ENCODE measurements at regions not wholly inside any gene's neighbourhood (a gene's known extent, or its start where the extent isn't known, plus 50 kb on each side); places are given as distances from the start of the nearest gene placed in this dataset.

DNA sequence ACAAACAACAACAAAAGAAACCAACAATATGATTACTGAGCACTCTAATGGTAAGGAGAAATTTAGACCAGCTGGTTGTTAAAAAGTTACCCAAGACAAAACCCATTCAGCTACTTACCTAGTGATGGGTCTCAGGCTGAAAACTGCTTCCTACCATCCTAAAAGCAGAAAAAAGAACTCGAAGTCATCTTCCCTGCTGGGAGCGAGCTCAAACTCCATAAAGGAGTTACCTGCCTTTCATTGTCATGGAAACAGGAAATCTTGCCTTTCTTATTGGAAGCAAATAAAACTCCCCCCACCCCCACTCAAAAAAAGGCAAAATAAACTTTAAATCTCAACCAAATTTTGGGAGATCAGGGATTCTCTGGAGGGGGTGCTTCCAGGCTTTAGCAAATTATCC lies 1478.3 kb downstream of the C4orf33 start:
- TF ChIP-seq, protein P1, sequence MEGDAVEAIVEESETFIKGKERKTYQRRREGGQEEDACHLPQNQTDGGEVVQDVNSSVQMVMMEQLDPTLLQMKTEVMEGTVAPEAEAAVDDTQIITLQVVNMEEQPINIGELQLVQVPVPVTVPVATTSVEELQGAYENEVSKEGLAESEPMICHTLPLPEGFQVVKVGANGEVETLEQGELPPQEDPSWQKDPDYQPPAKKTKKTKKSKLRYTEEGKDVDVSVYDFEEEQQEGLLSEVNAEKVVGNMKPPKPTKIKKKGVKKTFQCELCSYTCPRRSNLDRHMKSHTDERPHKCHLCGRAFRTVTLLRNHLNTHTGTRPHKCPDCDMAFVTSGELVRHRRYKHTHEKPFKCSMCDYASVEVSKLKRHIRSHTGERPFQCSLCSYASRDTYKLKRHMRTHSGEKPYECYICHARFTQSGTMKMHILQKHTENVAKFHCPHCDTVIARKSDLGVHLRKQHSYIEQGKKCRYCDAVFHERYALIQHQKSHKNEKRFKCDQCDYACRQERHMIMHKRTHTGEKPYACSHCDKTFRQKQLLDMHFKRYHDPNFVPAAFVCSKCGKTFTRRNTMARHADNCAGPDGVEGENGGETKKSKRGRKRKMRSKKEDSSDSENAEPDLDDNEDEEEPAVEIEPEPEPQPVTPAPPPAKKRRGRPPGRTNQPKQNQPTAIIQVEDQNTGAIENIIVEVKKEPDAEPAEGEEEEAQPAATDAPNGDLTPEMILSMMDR (IDR thresholded peaks at IDR 0.05): no peak
- no peak for TF ChIP-seq POLR2A (IDR thresholded peaks at IDR 0.05)
